Adipose tissue (tissue), 3 donors: ENCODE measurements at regions not wholly inside any gene's neighbourhood (a gene's known extent, or its start where the extent isn't known, plus 50 kb on each side); places are given as distances from the start of the nearest gene placed in this dataset.

Experiments
- H3K27ac ChIP-seq: one replicate; pipeline ENCODE4 v1.5.1; 2013; ENCODE audit warnings: low read depth, low read length
- WGBS, 3 donors: extraction: QIAGEN DNeasy Blood & Tissue Kit; methylation state at CpG; one replicate each; pipeline ENCODE4 v1.1.7; 2013; 5-methylcytosine and 5-hydroxymethylcytosine counted together
- donor health status: healthy with polysubstance abuse.
- donor health status: Bipolar disorder and iron deficiency.
- donor health status: healthy.

DNA sequence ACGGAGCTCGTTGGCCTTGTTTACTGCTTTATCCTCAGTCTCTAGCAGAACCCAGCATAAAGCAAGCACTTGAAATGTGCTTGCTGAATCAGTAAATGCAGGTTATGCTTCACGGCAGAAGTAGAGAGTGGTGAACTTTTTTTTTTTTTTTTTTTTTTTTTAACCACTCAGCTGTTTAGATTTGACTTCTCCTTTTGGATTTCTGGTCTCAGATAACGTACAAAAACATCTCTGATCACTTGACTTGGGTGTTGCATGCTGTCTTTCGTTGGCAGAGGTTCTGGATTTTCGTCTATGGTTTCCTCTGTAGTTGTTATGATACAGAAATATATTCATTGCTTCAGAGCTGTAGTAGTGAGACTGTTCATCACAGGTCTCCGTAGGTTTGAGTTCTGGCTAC, 242.5 kb upstream of the HABP2 start:
- H3K27ac ChIP-seq = no peak overlapping the region
- WGBS, 3 donors = 51 to 74% (median 51%) methylated on average over 7 of the region's 7 CpGs

GRCh38 chr10:113313048-113313602, 239.7 kb upstream of the HABP2 start:
- 86 to 98% (median 89%) methylated on average over 5 of the region's 5 CpGs for whole genome bisulfite sequencing, 3 donors

GRCh38 chr10:113313722-113314121, 239.1 kb upstream of the HABP2 start:
- H3K27ac ChIP-seq = no peak overlapping the region
- WGBS, 3 donors = 69 to 76% (median 70%) methylated on average over 4 of the region's 4 CpGs

More at GRCh38 chr10:113313048-113313602, 239.7 kb upstream of the HABP2 start:
- no peak overlapping the region for H3K27ac ChIP-seq

GRCh38 chr10:113316506-113316905, 236.3 kb upstream of the HABP2 start:
- no peak overlapping the region for H3K27ac ChIP-seq
- 89 to 95% (median 94%) methylated on average over 4 of the region's 4 CpGs for WGBS, 3 donors

DNA sequence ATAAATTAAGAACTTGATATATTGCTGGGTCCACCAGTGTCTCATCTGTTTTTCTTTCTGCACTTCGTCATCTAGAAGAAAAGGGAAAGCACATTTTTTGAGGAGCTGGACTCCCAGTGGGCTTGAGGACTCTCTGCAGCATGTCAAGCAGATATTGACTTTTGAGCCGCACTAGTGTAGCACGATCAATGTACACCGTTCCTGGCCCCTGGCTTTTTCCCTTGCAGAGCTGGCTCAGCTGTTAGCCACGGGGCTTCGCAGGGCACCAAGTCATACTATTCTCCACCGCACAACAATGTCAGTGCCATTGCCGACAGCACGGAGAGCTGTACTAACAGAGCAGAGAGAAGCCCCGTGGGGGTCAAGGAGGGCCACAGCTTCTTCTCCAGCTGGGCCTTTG, 235.4 kb upstream of the HABP2 start:
- H3K27ac ChIP-seq = no peak overlapping the region
- 24 to 73% (median 66%) methylated on average over 10 of the region's 10 CpGs for WGBS, 3 donors

DNA sequence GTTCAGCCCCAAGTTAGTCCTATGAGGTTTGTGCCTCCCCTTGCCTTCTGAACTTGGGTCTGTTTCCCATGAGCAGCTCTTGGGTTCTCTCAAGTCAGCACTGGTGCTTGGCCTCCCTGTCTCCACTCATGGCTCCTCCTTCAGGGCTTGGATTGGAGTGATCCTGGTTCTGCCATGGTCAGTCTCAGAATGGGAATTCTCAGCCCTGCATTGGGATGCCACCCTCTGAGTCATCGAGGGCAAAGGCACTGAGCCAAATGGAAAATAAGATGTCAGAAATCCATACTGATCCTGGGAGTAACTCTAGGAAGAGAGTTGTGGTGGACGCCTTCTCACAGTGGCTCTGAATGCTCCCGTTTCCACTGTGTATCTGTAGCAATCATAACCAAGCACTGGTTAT, 233.4 kb upstream of the HABP2 start:
- no peak overlapping the region for H3K27ac ChIP-seq
- WGBS, 3 donors = 89 to 95% (median 92%) methylated on average over 3 of the region's 3 CpGs

GRCh38 chr10:113320211-113320610, 232.6 kb upstream of the HABP2 start:
- no peak overlapping the region for H3K27ac ChIP-seq
- 88 to 92% (median 90%) methylated on average over 8 of the region's 8 CpGs for whole genome bisulfite sequencing, 3 donors

- WGBS, 3 donors = 61 to 74% (median 65%) methylated on average over 6 of the region's 6 CpGs
Observed at GRCh38 chr10:113320987-113321386, 231.9 kb upstream of the HABP2 start.

DNA sequence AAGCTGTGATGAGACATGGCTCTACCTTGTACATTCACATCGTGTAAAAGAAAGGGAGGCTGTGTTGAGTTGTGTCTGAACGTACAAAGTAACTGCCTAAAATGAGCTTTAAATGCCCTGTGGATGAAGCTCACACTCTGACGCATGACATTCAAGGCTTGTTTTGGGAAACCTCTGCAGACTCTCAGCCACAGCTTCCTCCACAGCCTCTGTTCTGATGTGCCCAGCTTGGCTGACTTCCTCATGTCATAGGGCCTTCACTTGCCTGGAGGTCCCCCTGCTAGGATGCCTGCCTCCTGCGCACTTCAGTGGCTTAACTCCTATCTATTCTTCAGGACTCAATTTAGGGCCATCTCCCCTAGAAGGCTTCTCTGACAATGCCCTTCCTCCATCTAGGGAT, 230.0 kb upstream of the HABP2 start:
- no peak overlapping the region for H3K27ac ChIP-seq
- 61 to 77% (median 65%) methylated on average over 4 of the region's 4 CpGs for WGBS, 3 donors

More at GRCh38 chr10:113320987-113321386, 231.9 kb upstream of the HABP2 start:
- H3K27ac ChIP-seq = no peak overlapping the region

- H3K27ac ChIP-seq = no peak overlapping the region
- 75 to 82% (median 82%) methylated on average over 4 of the region's 4 CpGs for whole genome bisulfite sequencing, 3 donors
Observed at GRCh38 chr10:113323985-113324384, 228.9 kb upstream of the HABP2 start.

GRCh38 chr10:113326160-113327111, 226.4 kb upstream of the HABP2 start:
- H3K27ac ChIP-seq = peak overlapping the region; percentile 17
- WGBS, 3 donors = 43 to 67% (median 44%) methylated on average over 5 of the region's 5 CpGs

GRCh38 chr10:113329121-113329596, 223.7 kb upstream of the HABP2 start:
- WGBS, 3 donors = 64 to 81% (median 69%) methylated on average over 2 of the region's 2 CpGs
- no peak overlapping the region for H3K27ac ChIP-seq

DNA sequence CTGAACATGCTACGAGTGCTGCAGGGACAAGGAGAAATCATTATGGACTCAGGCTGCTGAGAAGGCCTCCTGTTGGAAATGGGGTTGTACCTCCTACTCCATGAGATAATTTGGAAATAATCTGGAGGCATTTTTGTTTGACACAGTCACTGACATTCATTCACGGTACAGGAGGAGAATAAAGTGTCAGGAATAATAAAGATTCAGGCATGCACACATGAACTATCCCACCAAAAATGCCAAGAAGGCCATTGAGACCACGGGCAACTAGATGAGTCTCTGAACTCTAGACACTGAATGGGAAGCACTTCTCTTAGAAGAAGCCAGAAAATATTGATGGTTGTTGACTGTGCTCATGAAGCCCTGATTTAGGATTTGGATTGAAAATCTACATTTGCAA, 220.9 kb upstream of the HABP2 start:
- 90 to 93% (median 91%) methylated on average over 3 of the region's 3 CpGs for WGBS, 3 donors
- no peak overlapping the region for H3K27ac ChIP-seq

- 77 to 95% (median 94%) methylated on average over 2 of the region's 2 CpGs for whole genome bisulfite sequencing, 3 donors
- H3K27ac ChIP-seq = no peak overlapping the region
Observed at GRCh38 chr10:113333313-113333712, 219.5 kb upstream of the HABP2 start.

GRCh38 chr10:113335592-113335991, 217.3 kb upstream of the HABP2 start:
- no peak overlapping the region for H3K27ac ChIP-seq
- WGBS, 3 donors = 44 to 81% (median 68%) methylated on average over 2 of the region's 2 CpGs

- WGBS, 3 donors = 90 to 94% (median 90%) methylated on average over 6 of the region's 6 CpGs
- no peak overlapping the region for H3K27ac ChIP-seq
Observed at GRCh38 chr10:113336549-113337130, 216.2 kb upstream of the HABP2 start.

GRCh38 chr10:113337142-113337541, 215.7 kb upstream of the HABP2 start:
- H3K27ac ChIP-seq = no peak overlapping the region
- WGBS, 3 donors = 89 to 95% (median 89%) methylated on average over 1 of the region's 1 CpG

DNA sequence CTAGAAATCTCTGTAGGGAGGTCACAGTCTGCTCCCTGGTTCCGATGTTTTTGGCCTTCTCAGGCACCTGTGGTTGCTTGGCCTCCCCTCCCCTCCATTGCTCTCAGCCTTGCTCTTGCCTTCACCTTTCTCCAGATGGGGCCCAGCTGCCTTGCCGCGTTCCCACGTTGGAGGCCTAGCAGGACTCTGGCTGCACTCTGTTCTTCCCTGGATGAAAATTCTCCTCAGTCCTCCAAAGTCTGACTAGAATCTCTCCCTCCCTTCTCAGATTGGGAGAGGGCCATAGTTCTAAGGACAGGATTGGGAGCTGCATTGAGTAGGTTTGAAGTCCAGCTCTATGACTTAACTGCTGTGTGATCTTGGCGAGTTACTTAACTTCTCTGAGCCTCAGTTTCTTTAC, 213.7 kb upstream of the HABP2 start:
- WGBS, 3 donors = 87 to 93% (median 88%) methylated on average over 5 of the region's 5 CpGs
- no peak overlapping the region for H3K27ac ChIP-seq

GRCh38 chr10:113340282-113340681, 212.6 kb upstream of the HABP2 start:
- H3K27ac ChIP-seq = no peak overlapping the region
- WGBS, 3 donors = 54 to 73% (median 60%) methylated on average over 5 of the region's 5 CpGs
